ENCODE measurements at regions not wholly inside any gene's neighbourhood (a gene's known extent, or its start where the extent isn't known, plus 50 kb on each side); places are given as distances from the start of the nearest gene placed in this dataset.

DNA sequence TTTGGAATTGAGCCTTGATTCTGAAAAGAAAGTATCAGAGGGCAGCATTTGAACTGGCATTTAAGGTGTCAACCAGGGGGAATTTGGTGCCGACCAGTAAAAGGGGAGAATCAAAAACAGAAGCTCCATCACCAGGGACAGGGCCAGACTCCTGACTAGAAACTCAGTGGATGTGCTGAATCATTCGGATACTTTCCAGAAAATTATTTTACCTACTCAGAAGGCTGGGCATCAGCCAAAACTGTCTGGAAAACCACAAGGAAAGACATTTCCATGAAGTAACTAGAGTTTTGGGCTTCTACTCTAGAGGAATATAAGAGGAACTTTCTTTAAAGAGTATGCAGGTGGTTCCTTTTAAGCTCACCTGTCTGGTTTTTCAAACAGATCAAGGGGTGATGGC, 756.6 kb downstream of the RNF144A start:
- TF ChIP-seq POLR2A (IDR thresholded peaks at IDR 0.05): no peak
- TF ChIP-seq CTCF (IDR thresholded peaks at IDR 0.05): no peak
- no peak for TF ChIP-seq POLR2AphosphoS5 (IDR thresholded peaks at IDR 0.05)
